ENCODE measurements at regions not wholly inside any gene's neighbourhood (a gene's known extent, or its start where the extent isn't known, plus 50 kb on each side); places are given as distances from the start of the nearest gene placed in this dataset.

GRCh38 chr5:143685246-143685815 is 126.6 kb upstream of the HMHB1 start:
- H3K27me3 Mint-ChIP-seq (ENCODE audit: low read depth in 3 of 3), result peaks cover 0 to 1% (median 0%) of the 10 kb centered on the region in 3 donors
- Histone ChIP-seq H3K36me3 (replicated peaks in 1 of 2; ENCODE audit: control insufficient read depth in 1 of 2, insufficient read depth in 2 of 2, low read length in 2 of 2) (no peaks in the 10 kb centered on the region), H2AFZ (ENCODE audit: insufficient read depth, low read depth, low read length, poor library complexity, severe bottlenecking) (no peak overlapping the region), H3K27ac (ENCODE audit: low read depth in 1 of 2, low read length in 2 of 2) (no peak overlapping the region), H3K9ac (ENCODE audit: insufficient read depth, low read length, poor library complexity, severe bottlenecking) (no peak overlapping the region), H3K79me2 (ENCODE audit: insufficient read depth, low read length) (no peaks in the 10 kb centered on the region), H3K4me3 (replicated peaks in 1 of 3; ENCODE audit: low read depth in 2 of 3, low read length in 3 of 3) (no peak overlapping the region), H3K4me2 (replicated peaks; ENCODE audit: extremely low read depth, low read length, poor library complexity, severe bottlenecking) (no peak overlapping the region), H3K9me3 (replicated peaks in 1 of 2; ENCODE audit: control insufficient read depth in 1 of 2, insufficient read depth in 1 of 2, low read length in 2 of 2) (no peaks in the 10 kb centered on the region), H3K27me3 (ENCODE audit: control insufficient read depth in 2 of 2, insufficient read depth in 2 of 2, low read length in 2 of 2) (no peaks in the 10 kb centered on the region), H3K4me1 (ENCODE audit: control insufficient read depth in 1 of 2, insufficient read depth in 2 of 2, low read length in 2 of 2) (no peaks in the 10 kb centered on the region), H4K20me1 (ENCODE audit: insufficient read depth, low read length) (no peaks in the 10 kb centered on the region)
- H3K4me3 Mint-ChIP-seq, result no peak overlapping the region
- intact Hi-C loops (cut with micrococcal nuclease), result no loop called here
- H3K4me1 Mint-ChIP-seq, result no peaks in the 10 kb centered on the region
- H3K27ac Mint-ChIP-seq, result no peak overlapping the region
- WGBS (ENCODE audit: insufficient coverage), result no CpG with 5 or more reads among the region's 2 CpGs
- no peak for TF ChIP-seq CTCF (IDR thresholded peaks at IDR 0.05)
- peaks cover 3 to 10% (median 6%) of the 10 kb centered on the region in 7 donors for H3K9me3 Mint-ChIP-seq
- no peak for DNase-seq
- H3K36me3 Mint-ChIP-seq, result peaks cover 0 to 3% of the 10 kb centered on the region in 2 donors

- Mint-ChIP-seq H3K36me3 (no peaks in the 10 kb centered on the region), H3K4me1 (no peaks in the 10 kb centered on the region)
These were observed 128.5 kb upstream of the HMHB1 start for GRCh38 chr5:143683459-143683858.

More at GRCh38 chr5:143683459-143683858, 128.5 kb upstream of the HMHB1 start:
- no peaks in the 10 kb centered on the region for H3K79me2 ChIP-seq (ENCODE audit: insufficient read depth, low read length)
- Mint-ChIP-seq H3K9me3 (peaks cover 0 to 3% (median 0%) of the 10 kb centered on the region in 7 donors), H3K27me3 (ENCODE audit: low read depth in 3 of 3) (peaks cover 0 to 2% (median 0%) of the 10 kb centered on the region in 3 donors), H3K4me3 (no peak overlapping the region), H3K27ac (no peak overlapping the region)
- no peak overlapping the region for H3K27ac ChIP-seq (ENCODE audit: low read depth in 1 of 2, low read length in 2 of 2)
- no peak for DNase-seq
- no peak for TF ChIP-seq CTCF (IDR thresholded peaks at IDR 0.05)
- intact Hi-C loops (cut with micrococcal nuclease), result no loop called here
- H3K36me3 ChIP-seq (replicated peaks in 1 of 2; ENCODE audit: control insufficient read depth in 1 of 2, insufficient read depth in 2 of 2, low read length in 2 of 2), result no peaks in the 10 kb centered on the region
- no peak overlapping the region for H3K4me3 ChIP-seq (replicated peaks in 1 of 3; ENCODE audit: low read depth in 2 of 3, low read length in 3 of 3)
- no peak overlapping the region for H2AFZ ChIP-seq (ENCODE audit: insufficient read depth, low read depth, low read length, poor library complexity, severe bottlenecking)
- WGBS (ENCODE audit: insufficient coverage), result 100% methylated on average over 1 of the region's 1 CpG
- H3K9ac ChIP-seq (ENCODE audit: insufficient read depth, low read length, poor library complexity, severe bottlenecking), result no peak overlapping the region
- H4K20me1 ChIP-seq (ENCODE audit: insufficient read depth, low read length), result no peaks in the 10 kb centered on the region
- no peaks in the 10 kb centered on the region for H3K27me3 ChIP-seq (ENCODE audit: control insufficient read depth in 2 of 2, insufficient read depth in 2 of 2, low read length in 2 of 2)
- no peak overlapping the region for H3K4me2 ChIP-seq (replicated peaks; ENCODE audit: extremely low read depth, low read length, poor library complexity, severe bottlenecking)
- H3K9me3 ChIP-seq (replicated peaks in 1 of 2; ENCODE audit: control insufficient read depth in 1 of 2, insufficient read depth in 1 of 2, low read length in 2 of 2), result no peaks in the 10 kb centered on the region
- H3K4me1 ChIP-seq (ENCODE audit: control insufficient read depth in 1 of 2, insufficient read depth in 2 of 2, low read length in 2 of 2), result no peaks in the 10 kb centered on the region
